ENCODE measurements at regions not wholly inside any gene's neighbourhood (a gene's known extent, or its start where the extent isn't known, plus 50 kb on each side); places are given as distances from the start of the nearest gene placed in this dataset.
"Not testable (repeated sequence)": the region's sequence is repeated elsewhere in the genome, so short reads cannot be mapped to it uniquely, and the experiment has no call there.

DNA sequence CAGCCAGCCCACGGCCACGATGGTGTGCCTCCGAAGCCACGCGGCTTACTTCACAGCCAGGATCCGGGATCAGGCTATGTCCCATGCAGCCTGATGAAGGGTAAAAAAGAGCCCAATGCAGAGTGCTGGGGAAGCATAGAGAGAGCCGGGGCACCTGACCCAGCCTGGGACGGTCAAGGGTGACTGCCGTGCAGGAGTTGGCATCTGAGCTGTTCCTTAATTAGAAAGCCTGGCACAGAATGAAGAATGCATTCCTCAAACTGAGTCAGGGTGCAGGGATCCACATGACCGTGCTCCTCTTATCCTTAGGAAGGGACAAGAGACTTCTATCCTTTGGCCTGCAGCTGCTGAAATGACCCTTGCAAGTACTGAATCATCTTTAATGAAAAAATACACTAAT lies 88.2 kb upstream of the SAMD11 start:
- not testable (repeated sequence) for TF ChIP-seq ZNF8 (CRISPR knock-in tag; IDR thresholded peaks at IDR 0.05); CREB5 (CRISPR knock-in tag; IDR thresholded peaks at IDR 0.05; ENCODE audit: low read depth)
- TF ChIP-seq, protein P1, sequence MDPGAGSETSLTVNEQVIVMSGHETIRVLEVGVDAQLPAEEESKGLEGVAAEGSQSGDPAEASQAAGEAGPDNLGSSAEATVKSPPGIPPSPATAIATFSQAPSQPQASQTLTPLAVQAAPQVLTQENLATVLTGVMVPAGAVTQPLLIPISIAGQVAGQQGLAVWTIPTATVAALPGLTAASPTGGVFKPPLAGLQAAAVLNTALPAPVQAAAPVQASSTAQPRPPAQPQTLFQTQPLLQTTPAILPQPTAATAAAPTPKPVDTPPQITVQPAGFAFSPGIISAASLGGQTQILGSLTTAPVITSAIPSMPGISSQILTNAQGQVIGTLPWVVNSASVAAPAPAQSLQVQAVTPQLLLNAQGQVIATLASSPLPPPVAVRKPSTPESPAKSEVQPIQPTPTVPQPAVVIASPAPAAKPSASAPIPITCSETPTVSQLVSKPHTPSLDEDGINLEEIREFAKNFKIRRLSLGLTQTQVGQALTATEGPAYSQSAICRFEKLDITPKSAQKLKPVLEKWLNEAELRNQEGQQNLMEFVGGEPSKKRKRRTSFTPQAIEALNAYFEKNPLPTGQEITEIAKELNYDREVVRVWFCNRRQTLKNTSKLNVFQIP (CRISPR knock-in tag; IDR thresholded peaks at IDR 0.05; ENCODE audit: borderline replicate concordance, low read depth), result not testable (repeated sequence)

Measured in SK-N-SH treated with all-trans-retinoic acid at 6 μM for 48 hours (cell line).